DOHH2 (cell line): ENCODE measurements at regions not wholly inside any gene's neighbourhood (a gene's known extent, or its start where the extent isn't known, plus 50 kb on each side); places are given as distances from the start of the nearest gene placed in this dataset.

Experiments
- EZH2phosphoT487 ChIP-seq: fragments of 200-600 bp; sonication (generic); IDR thresholded peaks from 2 replicates; pipeline ENCODE4 v1.6.1; 2017; ENCODE audit warnings: borderline replicate concordance, mild to moderate bottlenecking, antibody characterized with exemption, low read length, moderate library complexity, mixed read lengths
- TF ChIP-seq, protein P1 (sequence below): fragments of 200-600 bp; sonication (generic); IDR thresholded peaks from one replicate; pipeline ENCODE4 v1.5.1; 2014; ENCODE audit warnings: antibody characterized with exemption, mild to moderate bottlenecking, low read depth, low read length; ENCODE audit not compliant: poor library complexity, severe bottlenecking

- no peak for TF ChIP-seq EZH2phosphoT487
- TF ChIP-seq, protein P1, sequence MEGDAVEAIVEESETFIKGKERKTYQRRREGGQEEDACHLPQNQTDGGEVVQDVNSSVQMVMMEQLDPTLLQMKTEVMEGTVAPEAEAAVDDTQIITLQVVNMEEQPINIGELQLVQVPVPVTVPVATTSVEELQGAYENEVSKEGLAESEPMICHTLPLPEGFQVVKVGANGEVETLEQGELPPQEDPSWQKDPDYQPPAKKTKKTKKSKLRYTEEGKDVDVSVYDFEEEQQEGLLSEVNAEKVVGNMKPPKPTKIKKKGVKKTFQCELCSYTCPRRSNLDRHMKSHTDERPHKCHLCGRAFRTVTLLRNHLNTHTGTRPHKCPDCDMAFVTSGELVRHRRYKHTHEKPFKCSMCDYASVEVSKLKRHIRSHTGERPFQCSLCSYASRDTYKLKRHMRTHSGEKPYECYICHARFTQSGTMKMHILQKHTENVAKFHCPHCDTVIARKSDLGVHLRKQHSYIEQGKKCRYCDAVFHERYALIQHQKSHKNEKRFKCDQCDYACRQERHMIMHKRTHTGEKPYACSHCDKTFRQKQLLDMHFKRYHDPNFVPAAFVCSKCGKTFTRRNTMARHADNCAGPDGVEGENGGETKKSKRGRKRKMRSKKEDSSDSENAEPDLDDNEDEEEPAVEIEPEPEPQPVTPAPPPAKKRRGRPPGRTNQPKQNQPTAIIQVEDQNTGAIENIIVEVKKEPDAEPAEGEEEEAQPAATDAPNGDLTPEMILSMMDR = no peak
Measured at GRCh38 chr9:78900500-78900899, 603.6 kb downstream of the PSAT1 start.
